ENCODE measurements at regions not wholly inside any gene's neighbourhood (a gene's known extent, or its start where the extent isn't known, plus 50 kb on each side); places are given as distances from the start of the nearest gene placed in this dataset.

GRCh38 chr6:156379392-156380289 is 397.5 kb upstream of the ARID1B start:
- no peak for DNase-seq
- H3K4me3 Mint-ChIP-seq (ENCODE audit: unreplicated experiment): no peak overlapping the region
- peaks cover 7% of the 10 kb centered on the region for H3K4me1 Mint-ChIP-seq (ENCODE audit: low read depth, unreplicated experiment)
- TF ChIP-seq, protein P1, sequence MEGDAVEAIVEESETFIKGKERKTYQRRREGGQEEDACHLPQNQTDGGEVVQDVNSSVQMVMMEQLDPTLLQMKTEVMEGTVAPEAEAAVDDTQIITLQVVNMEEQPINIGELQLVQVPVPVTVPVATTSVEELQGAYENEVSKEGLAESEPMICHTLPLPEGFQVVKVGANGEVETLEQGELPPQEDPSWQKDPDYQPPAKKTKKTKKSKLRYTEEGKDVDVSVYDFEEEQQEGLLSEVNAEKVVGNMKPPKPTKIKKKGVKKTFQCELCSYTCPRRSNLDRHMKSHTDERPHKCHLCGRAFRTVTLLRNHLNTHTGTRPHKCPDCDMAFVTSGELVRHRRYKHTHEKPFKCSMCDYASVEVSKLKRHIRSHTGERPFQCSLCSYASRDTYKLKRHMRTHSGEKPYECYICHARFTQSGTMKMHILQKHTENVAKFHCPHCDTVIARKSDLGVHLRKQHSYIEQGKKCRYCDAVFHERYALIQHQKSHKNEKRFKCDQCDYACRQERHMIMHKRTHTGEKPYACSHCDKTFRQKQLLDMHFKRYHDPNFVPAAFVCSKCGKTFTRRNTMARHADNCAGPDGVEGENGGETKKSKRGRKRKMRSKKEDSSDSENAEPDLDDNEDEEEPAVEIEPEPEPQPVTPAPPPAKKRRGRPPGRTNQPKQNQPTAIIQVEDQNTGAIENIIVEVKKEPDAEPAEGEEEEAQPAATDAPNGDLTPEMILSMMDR (IDR thresholded peaks at IDR 0.05; ENCODE audit: partially characterized antibody, unreplicated experiment): no peak
- no peaks in the 10 kb centered on the region for H3K36me3 Mint-ChIP-seq (ENCODE audit: unreplicated experiment)
- peaks cover 2% of the 10 kb centered on the region for H3K9me3 Mint-ChIP-seq (ENCODE audit: unreplicated experiment)
- no peaks in the 10 kb centered on the region for H3K27me3 Mint-ChIP-seq (ENCODE audit: unreplicated experiment)
- H3K27ac Mint-ChIP-seq (ENCODE audit: unreplicated experiment): no peak overlapping the region

DNA sequence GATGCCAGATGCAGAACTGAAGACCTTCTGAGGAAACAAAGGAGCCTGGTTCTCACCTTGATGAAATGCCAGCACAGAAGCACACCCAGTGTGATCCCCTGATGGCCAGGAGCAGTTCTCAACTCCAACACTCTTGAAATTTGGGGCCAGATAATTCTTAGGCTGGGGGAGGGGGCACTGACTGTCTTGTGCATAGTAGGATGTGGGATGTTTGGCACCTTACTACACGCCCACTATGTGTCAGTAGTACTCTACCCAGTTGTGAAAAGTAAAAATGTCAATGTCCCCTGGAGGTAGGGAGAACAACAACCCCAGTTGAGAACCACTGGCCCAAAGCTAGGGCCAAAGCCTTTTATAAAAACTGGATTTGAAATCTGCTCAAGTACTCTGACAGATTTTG is 398.3 kb upstream of the ARID1B start:
- Mint-ChIP-seq H3K4me3 (ENCODE audit: unreplicated experiment) (no peak overlapping the region), H3K9me3 (ENCODE audit: unreplicated experiment) (no peaks in the 10 kb centered on the region), H3K4me1 (ENCODE audit: low read depth, unreplicated experiment) (peaks cover 7% of the 10 kb centered on the region), H3K36me3 (ENCODE audit: unreplicated experiment) (no peaks in the 10 kb centered on the region), H3K27me3 (ENCODE audit: unreplicated experiment) (no peaks in the 10 kb centered on the region), H3K27ac (ENCODE audit: unreplicated experiment) (no peak overlapping the region)
- DNase-seq: no peak
- TF ChIP-seq, protein P1 (IDR thresholded peaks at IDR 0.05; ENCODE audit: partially characterized antibody, unreplicated experiment): no peak

DNA sequence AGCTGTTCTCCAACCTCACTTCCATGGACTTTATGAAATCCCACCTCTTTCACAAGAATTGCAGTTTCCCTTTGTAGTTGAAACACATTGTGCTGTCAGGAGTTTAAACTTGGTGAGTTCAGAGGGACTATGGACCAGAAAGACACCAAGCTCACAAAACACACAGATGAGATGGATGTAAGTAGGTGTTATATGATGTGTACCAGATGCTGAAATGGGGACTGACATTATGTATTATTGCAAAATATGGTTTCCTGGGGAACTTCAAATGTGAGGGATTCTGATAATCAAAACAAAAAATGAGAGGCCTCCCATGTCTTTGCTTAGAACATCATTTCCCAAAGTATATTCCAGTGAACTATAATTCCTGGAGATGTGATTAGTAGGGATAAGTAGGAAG is 401.1 kb upstream of the ARID1B start:
- Mint-ChIP-seq H3K27ac (ENCODE audit: unreplicated experiment) (no peak overlapping the region), H3K36me3 (ENCODE audit: unreplicated experiment) (no peaks in the 10 kb centered on the region)

GRCh38 chr6:156359912-156360311 is 417.3 kb upstream of the ARID1B start:
- Mint-ChIP-seq H3K27ac (ENCODE audit: unreplicated experiment) (no peak overlapping the region), H3K4me3 (ENCODE audit: unreplicated experiment) (no peak overlapping the region), H3K9me3 (ENCODE audit: unreplicated experiment) (peaks cover 7% of the 10 kb centered on the region)

More for the DNA sequence above, 401.1 kb upstream of the ARID1B start:
- H3K4me1 Mint-ChIP-seq (ENCODE audit: low read depth, unreplicated experiment): peaks cover 7% of the 10 kb centered on the region
- TF ChIP-seq, protein P1 (IDR thresholded peaks at IDR 0.05; ENCODE audit: partially characterized antibody, unreplicated experiment): no peak
- H3K9me3 Mint-ChIP-seq (ENCODE audit: unreplicated experiment): no peaks in the 10 kb centered on the region
- no peaks in the 10 kb centered on the region for H3K27me3 Mint-ChIP-seq (ENCODE audit: unreplicated experiment)
- H3K4me3 Mint-ChIP-seq (ENCODE audit: unreplicated experiment): no peak overlapping the region
- no peak for DNase-seq

More at GRCh38 chr6:156359912-156360311, 417.3 kb upstream of the ARID1B start:
- Mint-ChIP-seq H3K36me3 (ENCODE audit: unreplicated experiment) (no peaks in the 10 kb centered on the region), H3K4me1 (ENCODE audit: low read depth, unreplicated experiment) (no peaks in the 10 kb centered on the region), H3K27me3 (ENCODE audit: unreplicated experiment) (no peaks in the 10 kb centered on the region)
- TF ChIP-seq, protein P1 (IDR thresholded peaks at IDR 0.05; ENCODE audit: partially characterized antibody, unreplicated experiment): peak; percentile 70
- DNase-seq: peak; percentile 68
